ENCODE measurements at regions not wholly inside any gene's neighbourhood (a gene's known extent, or its start where the extent isn't known, plus 50 kb on each side); places are given as distances from the start of the nearest gene placed in this dataset.

- no peak for DNase-seq (ENCODE audit: low read depth in 3 of 3, low spot score in 2 of 3)
Observed at GRCh38 chr2:12325806-12326205, 390.9 kb upstream of the TRIB2 start.

DNA sequence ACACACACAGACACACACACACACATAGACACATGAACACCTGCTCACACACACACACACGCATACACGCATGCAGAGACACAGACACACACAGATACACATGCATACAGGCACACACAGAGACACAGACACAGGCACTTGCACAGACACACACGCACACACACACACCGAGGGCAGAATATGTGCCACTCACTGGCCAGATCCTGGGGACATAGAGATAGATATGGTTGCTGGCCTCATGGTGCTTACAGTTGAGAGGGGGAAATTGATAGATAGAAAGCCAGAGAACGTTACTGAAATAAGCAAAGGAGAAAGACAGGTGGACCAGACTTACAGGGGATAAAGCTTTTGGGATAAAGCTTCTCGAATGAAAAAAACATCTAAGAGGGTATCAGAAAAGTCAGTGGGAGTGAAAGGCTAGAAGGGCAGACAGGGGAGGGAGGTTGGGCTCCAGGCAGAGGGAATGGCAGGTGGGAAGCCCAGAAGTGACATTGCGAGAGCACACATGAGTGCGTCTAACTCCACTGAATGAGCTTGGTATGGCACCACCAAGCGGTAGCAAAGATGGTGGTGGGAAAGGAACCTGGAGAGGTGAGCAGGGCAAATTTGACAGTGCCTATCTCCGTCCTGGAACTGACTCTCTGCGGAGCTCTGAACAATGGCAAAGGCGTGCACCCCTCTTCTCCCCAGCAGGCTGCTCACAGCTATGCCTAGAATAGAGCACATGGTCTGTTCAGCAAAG, 390.1 kb upstream of the TRIB2 start:
- no peak for DNase-seq (ENCODE audit: low read depth in 3 of 3, low spot score in 2 of 3)

DNA sequence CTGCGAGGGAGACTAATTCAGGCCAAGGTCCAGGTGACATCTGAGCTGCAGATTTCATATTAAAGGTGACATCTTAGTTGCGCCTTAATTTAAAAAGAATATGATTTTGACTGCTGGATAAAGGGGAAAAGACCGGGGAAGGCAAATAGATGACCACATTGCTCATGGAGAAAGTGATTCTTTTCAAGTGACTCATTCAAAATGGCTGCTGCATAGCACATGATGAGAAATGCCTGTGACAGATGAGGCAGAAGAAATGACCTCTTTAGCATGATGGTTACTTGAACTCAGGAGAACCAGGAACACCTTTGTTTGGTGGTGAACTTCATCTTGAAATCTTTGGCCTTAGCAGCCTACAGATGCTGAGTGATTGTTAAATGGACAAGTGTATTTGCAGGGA, 385.8 kb upstream of the TRIB2 start:
- no peak for DNase-seq (ENCODE audit: low read depth in 3 of 3, low spot score in 2 of 3)

GRCh38 chr2:12331698-12332097, 385.0 kb upstream of the TRIB2 start:
- DNase-seq (ENCODE audit: low read depth in 3 of 3, low spot score in 2 of 3), result no peak

DNA sequence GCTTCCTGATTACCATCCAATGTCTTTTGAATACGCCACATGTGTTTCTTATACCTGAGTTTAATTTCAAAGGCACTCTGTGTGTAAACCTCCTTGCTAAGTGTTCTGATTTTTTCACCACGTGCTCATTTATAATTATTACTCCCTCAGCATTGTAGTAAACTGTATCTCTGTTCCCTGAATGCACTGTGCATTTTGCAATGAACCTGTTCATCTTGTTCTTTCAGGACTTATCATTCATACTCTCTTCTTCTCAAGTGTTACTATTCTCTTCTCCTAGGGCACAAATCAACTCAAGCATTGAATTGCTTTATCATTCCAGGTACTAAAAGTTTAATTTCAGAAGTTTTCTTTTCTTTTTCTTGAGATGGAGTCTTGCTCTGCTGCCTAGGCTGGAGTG, 383.4 kb upstream of the TRIB2 start:
- no peak for DNase-seq (ENCODE audit: low read depth in 3 of 3, low spot score in 2 of 3)

GRCh38 chr2:12334412-12334966, 382.2 kb upstream of the TRIB2 start:
- DNase-seq (ENCODE audit: low read depth in 3 of 3, low spot score in 2 of 3), result no peak

- DNase-seq (ENCODE audit: low read depth in 3 of 3, low spot score in 2 of 3), result no peak
Observed at GRCh38 chr2:12335131-12335530, 381.6 kb upstream of the TRIB2 start.

- DNase-seq (ENCODE audit: low read depth in 3 of 3, low spot score in 2 of 3), result no peak
Observed at GRCh38 chr2:12335995-12336394, 380.7 kb upstream of the TRIB2 start.

GRCh38 chr2:12338946-12339697, 377.6 kb upstream of the TRIB2 start:
- DNase-seq (ENCODE audit: low read depth in 3 of 3, low spot score in 2 of 3), result no peak

GRCh38 chr2:12340164-12340563, 376.6 kb upstream of the TRIB2 start:
- no peak for DNase-seq (ENCODE audit: low read depth in 3 of 3, low spot score in 2 of 3)

- no peak for DNase-seq (ENCODE audit: low read depth in 3 of 3, low spot score in 2 of 3)
Observed at GRCh38 chr2:12341215-12341614, 375.5 kb upstream of the TRIB2 start.

- no peak for DNase-seq (ENCODE audit: low read depth in 3 of 3, low spot score in 2 of 3)
Observed at GRCh38 chr2:12341920-12342319, 374.8 kb upstream of the TRIB2 start.

- no peak for DNase-seq (ENCODE audit: low read depth in 3 of 3, low spot score in 2 of 3)
Observed at GRCh38 chr2:12343141-12343540, 373.6 kb upstream of the TRIB2 start.

DNA sequence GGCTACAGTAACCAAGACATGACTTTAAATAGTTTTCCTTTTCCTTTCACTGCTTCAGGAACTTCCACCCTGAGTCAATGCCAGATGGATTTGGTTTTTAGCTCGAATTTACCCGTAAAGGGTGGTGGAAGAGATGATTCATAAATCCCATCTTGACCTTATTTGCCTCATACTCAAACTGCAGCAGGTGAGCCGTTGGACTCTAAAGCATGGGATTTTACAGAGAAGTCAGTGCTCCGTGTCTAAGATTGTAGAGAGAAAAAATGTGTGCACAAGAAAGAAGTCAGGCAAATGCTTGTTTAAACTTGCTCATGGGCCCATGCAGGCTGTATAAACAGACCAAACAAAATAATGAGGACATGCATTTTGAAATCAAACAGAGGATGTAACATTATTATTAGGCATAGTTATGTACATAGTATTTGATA, 369.7 kb upstream of the TRIB2 start:
- no peak for DNase-seq (ENCODE audit: low read depth in 3 of 3, low spot score in 2 of 3)

- DNase-seq (ENCODE audit: low read depth in 3 of 3, low spot score in 2 of 3), result no peak
Observed at GRCh38 chr2:12348216-12348615, 368.5 kb upstream of the TRIB2 start.

GRCh38 chr2:12350821-12351220, 365.9 kb upstream of the TRIB2 start:
- no peak for DNase-seq (ENCODE audit: low read depth in 3 of 3, low spot score in 2 of 3)

DNA sequence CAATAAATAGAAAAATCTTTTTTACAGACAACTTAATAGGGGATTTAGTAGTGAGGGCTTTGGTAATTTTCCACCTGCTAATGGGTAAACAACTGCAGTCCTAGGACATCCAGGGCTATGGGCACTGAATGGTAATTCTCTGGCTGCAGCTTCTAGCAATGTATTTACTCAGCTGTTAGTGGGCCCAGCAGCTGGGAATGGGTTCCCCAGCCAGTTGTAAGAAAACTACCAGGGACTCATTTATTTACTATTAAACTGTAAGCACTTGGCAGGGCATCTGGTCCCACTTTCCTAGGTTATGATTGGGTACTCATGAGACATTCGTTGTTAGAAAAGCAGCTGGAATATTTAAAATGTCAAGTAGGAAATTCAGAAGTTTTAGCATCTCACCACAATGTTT, 363.8 kb upstream of the TRIB2 start:
- no peak for DNase-seq (ENCODE audit: low read depth in 3 of 3, low spot score in 2 of 3)

DNA sequence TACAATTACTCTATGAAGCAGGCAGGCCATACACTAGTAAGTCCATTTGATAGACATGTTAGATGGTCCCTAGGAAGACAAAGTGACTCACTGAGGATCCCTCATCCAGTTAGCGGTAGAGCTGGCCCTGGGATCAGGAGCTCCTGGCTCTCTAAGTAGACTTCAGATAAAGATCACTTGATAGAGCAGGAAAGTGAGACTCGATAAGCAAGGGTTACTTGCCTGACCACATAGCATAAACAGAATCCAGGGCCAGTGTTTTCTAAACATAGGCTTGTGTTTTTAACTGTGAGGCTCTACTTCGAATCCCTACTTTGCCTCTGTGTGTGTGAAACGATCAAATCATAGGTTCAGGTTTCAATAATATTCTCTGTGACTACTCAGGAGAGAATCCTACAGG, 355.2 kb upstream of the TRIB2 start:
- DNase-seq (ENCODE audit: low read depth in 3 of 3, low spot score in 2 of 3), result no peak

DNA sequence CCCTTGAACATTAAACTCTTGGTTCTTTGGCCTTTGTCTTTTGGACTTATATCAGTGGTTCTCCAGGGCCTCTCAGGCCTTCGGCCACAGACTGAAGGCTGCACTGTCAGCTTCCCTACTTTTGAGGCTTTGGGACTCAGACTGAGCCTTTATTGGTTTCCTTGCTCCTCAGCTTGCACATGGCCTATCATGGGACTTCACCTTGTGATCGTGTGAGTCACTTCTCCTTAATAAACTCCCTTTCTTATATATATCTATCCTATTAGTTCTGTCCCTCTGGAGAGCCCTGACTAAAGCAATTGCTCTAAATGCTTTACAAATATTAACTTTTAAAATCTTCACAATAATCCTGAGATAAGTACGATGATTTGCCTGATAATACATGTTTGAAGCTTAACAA, 353.6 kb upstream of the TRIB2 start:
- no peak for DNase-seq (ENCODE audit: low read depth in 3 of 3, low spot score in 2 of 3)

GRCh38 chr2:12363569-12363968, 353.2 kb upstream of the TRIB2 start:
- DNase-seq (ENCODE audit: low read depth in 3 of 3, low spot score in 2 of 3), result no peak

GRCh38 chr2:12369566-12369965, 347.2 kb upstream of the TRIB2 start:
- no peak for DNase-seq (ENCODE audit: low read depth in 3 of 3, low spot score in 2 of 3)

- DNase-seq (ENCODE audit: low read depth in 3 of 3, low spot score in 2 of 3), result no peak
Observed at GRCh38 chr2:12376025-12376424, 340.7 kb upstream of the TRIB2 start.

Measured in right renal cortex interstitium (tissue), 3 donors.